ENCODE measurements at regions not wholly inside any gene's neighbourhood (a gene's known extent, or its start where the extent isn't known, plus 50 kb on each side); places are given as distances from the start of the nearest gene placed in this dataset.

GRCh38 chr10:60461688-60462087 lies 72.0 kb upstream of the ANK3 start:
- DNase-seq: no peak
- H3K4me1 ChIP-seq (ENCODE audit: low read depth): no peaks in the 10 kb centered on the region
- intact Hi-C loops (cut with DNase I, micrococcal nuclease): no loop called here
- no peaks in the 10 kb centered on the region for H3K36me3 ChIP-seq (ENCODE audit: low read depth)
- no peak overlapping the region for H3K4me3 ChIP-seq
- no peak for TF ChIP-seq CTCF (IDR thresholded peaks at IDR 0.05)
- H3K9me3 ChIP-seq: no peaks in the 10 kb centered on the region
- no peak for ATAC-seq

GRCh38 chr10:60459701-60460457 lies 70.2 kb upstream of the ANK3 start:
- no peaks in the 10 kb centered on the region for H3K36me3 ChIP-seq (ENCODE audit: low read depth)
- ATAC-seq (no peak), DNase-seq (no peak)
- no peak overlapping the region for H3K4me3 ChIP-seq
- no peak for TF ChIP-seq CTCF (IDR thresholded peaks at IDR 0.05)
- no peaks in the 10 kb centered on the region for H3K9me3 ChIP-seq
- no peaks in the 10 kb centered on the region for H3K4me1 ChIP-seq (ENCODE audit: low read depth)
- intact Hi-C loops (cut with DNase I, micrococcal nuclease): no loop called here

GRCh38 chr10:60456053-60456452 lies 66.4 kb upstream of the ANK3 start:
- H3K36me3 ChIP-seq (ENCODE audit: low read depth): no peaks in the 10 kb centered on the region
- DNase-seq (no peak), ATAC-seq (no peak)
- H3K9me3 ChIP-seq: no peaks in the 10 kb centered on the region
- no peak for TF ChIP-seq CTCF (IDR thresholded peaks at IDR 0.05)
- H3K4me1 ChIP-seq (ENCODE audit: low read depth): no peaks in the 10 kb centered on the region
- H3K4me3 ChIP-seq: no peak overlapping the region
- intact Hi-C loops (cut with DNase I, micrococcal nuclease): no loop called here

GRCh38 chr10:60454336-60454735 lies 64.7 kb upstream of the ANK3 start:
- intact Hi-C loops (cut with DNase I, micrococcal nuclease): no loop called here
- Histone ChIP-seq H3K4me1 (ENCODE audit: low read depth) (no peaks in the 10 kb centered on the region), H3K4me3 (no peak overlapping the region), H3K36me3 (ENCODE audit: low read depth) (no peaks in the 10 kb centered on the region), H3K9me3 (no peaks in the 10 kb centered on the region)
- ATAC-seq (no peak), DNase-seq (no peak)
- no peak for TF ChIP-seq CTCF (IDR thresholded peaks at IDR 0.05)

GRCh38 chr10:60453036-60453435 lies 63.4 kb upstream of the ANK3 start:
- Histone ChIP-seq H3K9me3 (no peaks in the 10 kb centered on the region), H3K36me3 (ENCODE audit: low read depth) (no peaks in the 10 kb centered on the region), H3K4me1 (ENCODE audit: low read depth) (no peaks in the 10 kb centered on the region), H3K4me3 (no peak overlapping the region)
- intact Hi-C loops (cut with DNase I, micrococcal nuclease): no loop called here
- TF ChIP-seq CTCF (IDR thresholded peaks at IDR 0.05): no peak
- ATAC-seq (no peak), DNase-seq (no peak)

GRCh38 chr10:60450291-60450690 lies 60.6 kb upstream of the ANK3 start:
- no peak overlapping the region for H3K4me3 ChIP-seq
- H3K9me3 ChIP-seq: no peaks in the 10 kb centered on the region
- no peak for ATAC-seq
- DNase-seq: no peak
- intact Hi-C loops (cut with DNase I, micrococcal nuclease): no loop called here
- no peak for TF ChIP-seq CTCF (IDR thresholded peaks at IDR 0.05)
- H3K36me3 ChIP-seq (ENCODE audit: low read depth): no peaks in the 10 kb centered on the region
- no peaks in the 10 kb centered on the region for H3K4me1 ChIP-seq (ENCODE audit: low read depth)

Measured in mucosa of descending colon (tissue), 3 donors.